ENCODE measurements at regions not wholly inside any gene's neighbourhood (a gene's known extent, or its start where the extent isn't known, plus 50 kb on each side); places are given as distances from the start of the nearest gene placed in this dataset.
"Not testable (repeated sequence)": the region's sequence is repeated elsewhere in the genome, so short reads cannot be mapped to it uniquely, and the experiment has no call there.

DNA sequence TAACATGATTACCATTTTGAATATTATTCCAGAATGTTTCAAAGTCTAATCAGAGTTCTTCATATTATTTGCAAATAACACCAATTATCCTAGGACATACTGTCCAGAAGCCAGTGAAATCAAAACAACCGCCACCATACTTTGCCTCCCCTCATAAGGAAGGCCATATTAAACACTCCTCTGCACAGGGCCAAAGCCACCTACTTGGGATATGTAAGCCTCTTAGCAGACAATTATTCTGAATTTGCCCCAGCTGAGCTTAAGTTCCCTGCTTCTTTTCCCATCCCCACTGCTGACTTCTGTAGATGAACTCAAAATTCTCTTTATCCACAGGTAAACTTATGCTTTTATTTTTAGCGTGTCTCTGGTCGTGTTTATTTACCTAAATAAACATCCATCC, 374.0 kb downstream of the KIF2B start:
- DNase-seq = no peak

DNA sequence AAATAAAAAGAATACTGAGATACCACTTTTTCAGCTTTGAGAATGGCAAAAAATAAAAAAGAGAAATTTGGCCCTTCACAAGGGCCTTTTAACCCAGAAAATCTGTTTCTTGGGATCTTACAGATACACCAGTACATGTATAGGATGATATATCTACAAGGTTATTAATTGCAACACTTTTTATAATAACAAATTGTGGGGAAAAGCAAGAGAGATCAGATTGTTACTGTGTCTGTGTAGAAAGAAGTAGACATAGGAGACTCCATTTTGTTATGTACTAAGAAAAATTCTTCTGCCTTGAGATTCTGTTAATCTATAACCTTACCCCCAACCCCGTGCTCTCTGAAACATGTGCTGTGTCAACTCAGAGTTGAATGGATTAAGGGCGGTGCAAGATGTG, 378.7 kb downstream of the KIF2B start:
- not testable (repeated sequence) for DNase-seq

DNA sequence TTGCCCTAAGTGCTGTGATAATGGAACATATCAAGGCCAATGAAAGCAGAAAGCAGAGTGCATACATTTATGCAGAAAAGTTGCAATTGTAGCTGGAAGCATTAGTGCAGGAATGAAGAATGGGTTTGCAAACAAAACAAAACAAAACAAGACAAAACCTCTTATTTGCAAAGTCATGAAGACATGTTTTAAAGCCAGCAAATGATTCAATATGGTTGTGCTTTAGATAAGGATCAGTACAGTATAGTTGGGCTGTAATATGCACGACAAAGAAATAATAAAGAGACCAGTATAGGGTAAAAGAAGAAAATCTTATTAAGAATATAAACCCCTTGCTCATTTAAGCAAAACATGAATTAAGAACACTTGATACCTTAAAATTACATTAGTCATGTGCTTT, 398.1 kb downstream of the KIF2B start:
- no peak for DNase-seq

DNA sequence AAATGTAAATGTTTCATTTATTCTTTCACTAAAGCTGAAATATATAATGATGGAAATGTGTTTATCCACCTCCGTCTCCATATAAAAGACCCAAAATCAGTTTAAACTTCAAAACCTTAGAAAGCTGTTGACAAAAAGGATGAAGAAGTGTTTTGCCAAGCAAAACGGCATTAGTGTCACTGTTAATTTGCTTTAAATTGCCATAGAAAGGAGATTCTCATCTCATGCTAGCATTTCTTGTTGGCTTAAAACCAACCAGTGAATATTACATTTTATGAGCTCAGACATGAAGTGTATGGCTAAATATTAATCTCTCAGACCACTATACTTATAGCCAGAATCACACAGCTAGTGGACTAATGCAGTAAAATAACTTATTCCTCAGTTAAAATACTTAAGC, 398.8 kb downstream of the KIF2B start:
- DNase-seq = no peak

DNA sequence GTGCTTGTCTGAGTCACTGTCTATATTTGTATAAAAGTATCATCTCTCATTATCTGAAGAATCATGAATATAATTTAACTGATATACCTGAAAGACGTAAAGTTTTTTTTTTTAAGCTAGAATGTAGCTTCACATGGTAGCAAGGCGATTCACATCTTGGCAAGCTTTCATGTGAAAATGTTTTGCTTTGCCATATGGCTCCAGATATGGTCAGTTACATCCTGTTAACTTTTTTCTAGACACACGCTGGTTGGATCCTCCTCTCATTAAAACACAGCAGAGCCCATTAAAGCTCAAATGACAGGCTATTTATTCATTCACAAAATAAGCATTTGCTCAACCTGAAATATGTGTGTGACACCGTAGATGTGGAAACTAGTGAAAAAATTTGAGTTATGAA, 412.8 kb downstream of the KIF2B start:
- DNase-seq = no peak

DNA sequence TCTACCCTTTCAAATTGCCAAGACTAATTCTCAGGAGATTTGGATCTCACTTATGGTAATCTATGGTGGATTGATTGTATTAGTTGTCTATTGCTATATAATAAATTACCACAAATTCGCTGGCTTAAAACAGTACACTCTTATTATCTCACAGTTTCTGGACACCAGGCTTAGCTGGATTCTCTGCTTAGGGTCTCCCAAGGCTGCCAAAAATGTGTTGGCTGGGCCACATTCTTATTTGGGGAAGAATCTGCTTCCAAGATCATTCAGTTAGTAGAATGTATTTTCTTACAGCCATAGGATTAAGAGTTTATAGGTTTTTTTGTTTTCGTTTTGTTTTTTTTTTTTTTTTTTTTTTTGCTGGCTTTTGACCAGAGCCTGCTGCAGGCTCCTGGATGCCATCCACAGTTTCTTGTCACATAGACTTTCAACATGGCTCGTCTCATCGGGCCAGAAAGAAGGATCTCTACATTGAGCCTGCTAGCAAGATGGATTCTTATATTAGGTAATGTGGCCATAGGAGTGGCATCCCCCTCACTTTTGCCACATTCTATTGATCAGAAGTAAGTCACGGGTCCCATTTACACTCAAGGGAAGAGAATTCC, 415.3 kb downstream of the KIF2B start:
- DNase-seq = no peak

DNA sequence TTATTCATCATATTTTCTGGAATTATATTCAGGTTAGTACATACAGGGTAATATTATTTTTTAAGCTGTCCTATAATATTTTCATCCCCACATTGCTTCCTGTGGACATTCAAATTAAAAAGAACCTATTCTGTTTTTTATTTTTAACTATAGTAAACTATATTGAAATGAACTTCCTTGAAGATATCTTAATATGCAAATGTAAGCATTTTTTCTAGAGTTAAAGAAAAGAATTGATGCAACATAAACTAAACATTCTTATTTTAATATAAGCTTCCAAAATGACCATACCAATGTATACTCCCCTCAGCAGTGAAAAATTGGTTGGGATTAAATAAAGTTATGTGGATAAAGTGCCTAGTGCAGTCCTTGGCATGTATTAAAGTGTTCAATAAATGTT, 416.6 kb downstream of the KIF2B start:
- DNase-seq = no peak

DNA sequence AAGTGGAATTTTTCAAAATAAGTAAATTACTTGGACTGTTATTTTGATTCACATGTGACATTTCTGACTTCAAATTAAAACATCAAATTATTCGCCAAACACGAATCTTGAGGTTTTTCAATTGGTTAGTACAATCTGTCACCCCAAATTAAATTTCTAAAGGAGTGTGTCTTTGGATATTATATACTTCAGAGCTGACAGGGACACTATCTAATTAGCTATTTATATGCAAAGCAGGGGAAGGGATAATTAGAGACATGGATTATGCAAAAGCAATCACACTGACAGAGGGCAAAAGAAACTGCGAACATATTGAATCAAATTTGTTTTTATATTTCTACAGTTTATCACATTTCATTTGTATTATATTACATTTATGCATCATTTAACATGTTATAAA, 433.0 kb downstream of the KIF2B start:
- no peak for DNase-seq

DNA sequence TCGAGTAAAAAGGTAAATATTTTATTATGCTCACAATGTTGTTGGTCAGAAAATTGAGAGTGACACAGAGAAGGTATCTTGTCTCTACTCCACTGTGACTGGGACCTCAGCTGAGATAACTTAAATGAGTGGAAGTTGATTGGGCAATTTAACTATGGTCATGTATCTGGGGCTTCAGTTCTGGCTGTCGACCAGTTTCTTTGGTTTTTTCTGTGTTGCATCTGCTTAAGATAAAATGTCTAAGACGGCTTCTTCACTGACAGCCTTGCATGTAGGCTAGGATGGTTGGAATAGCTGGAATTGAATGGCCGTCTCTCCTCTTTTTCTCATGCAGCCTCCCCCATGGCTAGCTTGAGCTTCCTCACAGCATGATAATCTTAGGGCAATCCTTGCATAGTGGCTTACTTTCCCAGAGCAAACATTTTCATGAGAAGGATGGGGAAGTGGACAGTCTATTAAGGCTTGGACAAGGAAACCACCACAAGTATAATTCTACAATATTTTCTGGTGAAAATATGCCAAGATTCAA, 433.7 kb downstream of the KIF2B start:
- DNase-seq = no peak

DNA sequence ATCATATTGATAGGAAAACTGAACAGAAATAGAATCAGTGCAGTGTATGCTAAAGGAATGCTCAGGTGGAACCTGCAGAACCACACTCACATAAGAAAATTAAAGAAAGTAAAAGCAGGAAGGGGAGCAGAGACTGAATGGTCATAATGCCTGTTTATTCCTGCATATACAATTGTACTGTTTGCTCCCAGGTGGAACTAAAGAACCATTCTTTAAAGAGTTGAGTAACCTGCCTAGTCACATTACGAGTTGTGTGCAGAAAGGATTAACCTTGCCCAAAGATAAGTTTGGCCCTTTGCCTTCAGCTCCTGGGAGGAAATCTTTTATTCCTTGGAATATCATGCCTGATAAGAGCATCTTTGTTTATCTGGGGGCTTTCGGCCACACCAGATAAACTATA, 434.7 kb downstream of the KIF2B start:
- no peak for DNase-seq

DNA sequence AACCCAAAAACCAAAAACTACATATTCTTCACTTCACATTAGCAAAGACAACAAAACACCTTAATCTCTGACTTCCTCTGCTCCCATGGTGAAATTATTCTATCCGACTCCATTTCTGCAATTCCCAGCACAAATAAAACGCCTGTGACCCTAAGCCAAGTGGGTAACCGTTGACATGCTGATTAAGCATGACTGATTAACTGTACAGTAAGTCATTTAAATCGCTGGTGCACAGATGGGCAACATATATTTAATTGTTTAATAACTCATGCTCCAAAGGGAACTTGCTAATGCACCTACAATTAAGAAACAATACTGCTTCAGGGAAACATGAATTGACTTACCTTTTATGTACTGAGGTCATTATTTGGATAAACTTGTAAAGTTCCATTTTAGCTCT, 436.7 kb downstream of the KIF2B start:
- DNase-seq = no peak

DNA sequence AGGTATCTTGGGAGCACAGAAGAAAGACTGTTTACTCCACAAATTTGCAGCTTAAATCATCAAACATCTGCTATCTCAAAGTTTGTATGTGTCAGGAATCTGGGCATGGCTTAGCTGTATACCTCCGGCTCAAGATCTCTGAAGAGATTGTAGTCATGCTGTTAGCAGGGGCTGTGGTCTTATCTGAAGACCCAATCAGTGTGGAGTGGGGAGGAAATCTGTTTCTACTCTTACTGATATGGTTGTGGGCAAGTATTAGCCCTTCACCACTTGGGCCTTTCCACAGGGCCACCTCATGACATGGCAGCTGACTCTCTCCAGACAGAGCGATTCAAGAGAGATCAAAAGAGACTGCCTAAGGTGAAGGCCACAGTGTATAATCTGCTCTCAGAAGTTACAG, 438.7 kb downstream of the KIF2B start:
- no peak for DNase-seq

DNA sequence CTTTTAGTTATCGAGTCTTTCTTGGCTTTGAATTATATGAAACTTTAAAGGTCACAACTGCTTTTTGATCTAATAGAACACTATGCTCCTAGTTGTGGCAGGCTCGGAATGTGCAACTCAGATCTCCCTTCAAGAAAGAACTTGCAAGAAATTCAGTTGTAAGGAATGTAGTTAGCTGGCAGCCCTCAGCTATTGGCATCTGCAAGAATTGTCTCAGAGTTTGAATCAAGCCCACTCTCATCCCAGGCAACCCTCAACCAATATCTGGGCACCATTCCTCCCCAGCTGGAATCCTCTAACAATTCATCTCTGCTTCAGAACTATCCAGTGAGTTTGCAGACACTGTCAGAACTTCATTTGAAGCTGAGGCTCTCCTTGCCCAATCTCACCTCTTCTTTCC, 447.2 kb downstream of the KIF2B start:
- DNase-seq = no peak

DNA sequence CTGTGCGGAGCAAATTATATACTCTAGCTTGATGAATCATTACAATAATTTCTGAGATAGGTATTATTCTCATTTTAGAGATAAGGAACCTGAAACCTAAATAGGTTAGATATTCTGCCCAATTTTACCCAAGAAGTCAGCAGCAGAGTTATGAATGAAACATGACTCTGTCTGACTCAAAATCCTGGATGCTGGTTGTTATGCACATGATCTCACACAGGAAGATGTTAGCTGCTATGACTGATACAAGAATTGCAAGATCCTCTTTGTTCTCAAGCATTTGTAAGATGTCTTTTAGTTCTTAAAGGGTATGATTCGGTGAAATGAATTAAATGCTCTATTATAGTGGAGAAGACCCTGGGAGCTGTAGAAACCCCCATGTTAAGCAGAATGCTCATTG, 447.8 kb downstream of the KIF2B start:
- DNase-seq = no peak

DNA sequence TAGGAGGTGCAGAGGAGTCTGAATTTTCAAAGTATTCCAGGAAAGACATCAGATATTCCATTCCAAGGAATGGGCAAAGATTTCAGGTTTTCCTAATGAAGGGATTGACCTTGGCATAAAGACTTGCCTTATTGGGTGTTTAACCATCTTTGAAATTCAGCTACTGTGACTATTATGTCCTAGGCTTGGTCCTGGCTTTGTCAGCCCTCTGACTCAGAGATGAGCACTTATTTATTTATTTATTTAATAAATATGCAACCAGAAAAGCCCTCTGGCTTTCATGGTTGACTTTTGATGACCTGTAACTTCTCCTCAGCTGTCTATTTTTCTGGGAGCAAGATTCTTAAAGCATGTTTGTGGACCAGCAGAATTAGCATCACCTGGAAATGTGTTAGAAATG, 455.1 kb downstream of the KIF2B start:
- no peak for DNase-seq

DNA sequence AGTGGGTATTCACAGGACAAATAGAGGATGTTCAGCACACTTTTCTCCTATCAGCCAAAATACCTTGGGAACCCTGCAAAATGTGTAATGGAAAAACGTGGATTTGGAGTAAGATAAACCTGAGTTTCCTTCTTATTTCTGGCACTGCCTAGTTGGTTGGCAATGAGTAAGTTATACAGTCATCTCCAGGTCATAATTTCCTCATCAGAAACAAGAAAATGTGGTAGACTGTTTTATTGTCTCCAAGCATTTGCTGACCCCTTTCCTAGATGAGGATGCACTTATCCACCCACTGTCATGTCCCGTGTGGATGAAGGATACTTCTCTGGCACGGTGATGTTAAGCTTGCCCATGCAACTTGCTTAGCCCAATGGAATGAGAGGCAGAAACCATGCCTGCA, 458.0 kb downstream of the KIF2B start:
- no peak for DNase-seq

DNA sequence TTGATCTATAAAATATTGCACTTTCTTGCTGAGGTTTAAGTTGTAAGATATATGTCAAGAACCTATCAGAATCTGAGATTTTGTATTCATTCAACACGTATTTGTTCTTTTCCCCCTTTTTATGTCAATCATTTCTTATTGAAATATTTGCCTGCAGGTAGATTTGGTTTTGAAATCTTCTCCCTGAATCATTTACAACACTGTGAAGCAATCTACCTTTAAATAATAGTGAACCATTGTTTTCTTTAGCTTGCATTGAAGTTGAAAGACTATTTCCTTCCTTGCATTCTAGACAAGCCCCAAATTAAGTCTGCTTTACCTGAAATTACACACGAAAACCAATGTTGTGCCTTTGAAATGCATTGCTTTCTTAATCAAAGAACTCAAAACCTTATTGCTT, 460.2 kb downstream of the KIF2B start:
- no peak for DNase-seq

DNA sequence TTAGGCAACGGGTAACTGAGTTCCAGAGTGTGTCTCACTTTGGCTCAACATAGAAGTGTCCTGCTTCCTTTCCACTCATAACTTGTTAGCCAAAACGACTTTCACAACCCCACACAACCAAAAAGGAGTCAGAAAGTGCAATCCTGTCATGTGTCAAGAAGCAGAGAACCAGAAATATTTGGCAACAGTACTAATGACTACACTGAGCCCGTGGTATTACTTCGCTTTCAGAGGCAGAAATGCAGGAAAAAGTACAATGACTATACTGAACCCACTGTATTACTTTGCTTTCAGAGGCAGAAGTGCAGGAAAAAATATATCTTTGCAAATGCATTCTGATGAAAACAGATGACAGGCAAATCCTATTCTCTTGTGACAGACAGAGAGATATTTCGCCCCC, 484.6 kb downstream of the KIF2B start:
- no peak for DNase-seq

DNA sequence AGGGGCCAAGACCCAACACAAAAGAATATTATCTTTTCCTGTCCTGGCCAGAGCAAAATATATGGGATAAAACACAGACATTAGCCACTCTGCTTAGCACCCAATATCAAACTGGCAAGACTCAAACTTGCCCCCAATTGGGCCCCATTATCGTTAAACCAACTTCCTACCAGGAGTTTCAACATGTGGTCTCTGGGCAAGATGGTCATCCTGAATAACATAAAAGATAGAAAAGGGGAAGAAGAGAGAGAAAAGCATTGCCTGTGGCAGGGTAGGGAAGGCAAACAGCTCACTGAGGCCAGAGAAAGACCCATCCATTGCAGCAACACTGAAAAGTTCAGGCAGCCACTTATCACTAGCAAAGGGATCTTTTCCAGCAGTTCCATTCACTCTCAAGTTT, 502.1 kb downstream of the KIF2B start:
- no peak for DNase-seq

DNA sequence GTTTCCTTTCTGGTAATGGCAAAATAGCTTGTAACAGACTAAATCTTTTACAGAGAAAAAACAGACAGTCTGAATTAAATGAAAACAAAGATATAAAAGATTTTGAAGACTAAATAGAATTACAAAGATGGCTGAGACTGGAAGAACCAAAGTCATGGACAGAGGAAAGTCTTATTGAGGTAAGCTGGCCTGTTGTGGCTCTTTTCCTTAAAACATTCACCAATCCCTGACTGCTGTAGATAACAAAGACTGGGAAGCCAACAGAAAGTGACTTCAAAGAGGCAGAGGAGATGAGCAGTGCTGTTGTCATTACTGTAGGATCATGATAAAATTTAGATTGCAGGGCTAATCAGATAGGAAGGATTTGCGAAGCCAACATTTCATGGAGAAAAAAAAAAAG, 517.0 kb downstream of the KIF2B start:
- no peak for DNase-seq

DNA sequence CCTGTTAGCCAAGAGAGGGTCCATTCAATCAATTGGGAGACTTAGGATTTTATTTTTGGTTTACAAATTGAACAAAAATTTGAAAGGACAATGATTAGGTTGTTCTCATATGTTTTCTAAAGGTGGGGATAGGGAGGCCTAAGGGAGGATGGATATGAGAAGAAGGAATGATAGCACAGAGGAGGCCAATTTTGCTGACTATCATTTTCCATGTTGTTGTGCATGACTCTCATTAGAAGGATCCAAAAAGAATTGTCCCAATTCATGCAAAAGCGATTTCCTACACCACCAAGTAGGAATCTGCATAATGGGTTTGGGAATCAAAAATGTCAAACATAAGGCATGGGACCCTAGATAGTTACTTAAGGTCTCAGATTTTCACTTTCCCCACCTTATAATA, 524.8 kb downstream of the KIF2B start:
- no peak for DNase-seq

DNA sequence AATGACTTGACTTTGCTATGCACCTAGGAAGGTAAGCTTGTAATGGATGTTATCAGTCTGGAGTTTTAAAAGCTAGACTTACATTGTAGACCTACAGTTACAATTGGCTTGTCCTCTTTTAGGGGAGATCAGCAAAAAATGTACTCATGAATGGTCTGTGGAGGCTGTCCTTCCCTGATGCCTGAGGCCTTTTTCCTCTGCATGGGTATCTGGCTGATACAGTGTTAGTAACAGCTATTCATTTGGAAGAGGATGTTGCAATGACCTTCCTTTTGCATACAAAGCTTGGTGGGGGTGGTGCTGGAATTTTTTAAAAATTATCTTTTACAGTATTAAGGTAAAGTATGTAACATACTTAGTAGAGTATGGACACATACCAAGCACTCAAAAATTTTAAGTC, 525.5 kb downstream of the KIF2B start:
- no peak for DNase-seq

DNA sequence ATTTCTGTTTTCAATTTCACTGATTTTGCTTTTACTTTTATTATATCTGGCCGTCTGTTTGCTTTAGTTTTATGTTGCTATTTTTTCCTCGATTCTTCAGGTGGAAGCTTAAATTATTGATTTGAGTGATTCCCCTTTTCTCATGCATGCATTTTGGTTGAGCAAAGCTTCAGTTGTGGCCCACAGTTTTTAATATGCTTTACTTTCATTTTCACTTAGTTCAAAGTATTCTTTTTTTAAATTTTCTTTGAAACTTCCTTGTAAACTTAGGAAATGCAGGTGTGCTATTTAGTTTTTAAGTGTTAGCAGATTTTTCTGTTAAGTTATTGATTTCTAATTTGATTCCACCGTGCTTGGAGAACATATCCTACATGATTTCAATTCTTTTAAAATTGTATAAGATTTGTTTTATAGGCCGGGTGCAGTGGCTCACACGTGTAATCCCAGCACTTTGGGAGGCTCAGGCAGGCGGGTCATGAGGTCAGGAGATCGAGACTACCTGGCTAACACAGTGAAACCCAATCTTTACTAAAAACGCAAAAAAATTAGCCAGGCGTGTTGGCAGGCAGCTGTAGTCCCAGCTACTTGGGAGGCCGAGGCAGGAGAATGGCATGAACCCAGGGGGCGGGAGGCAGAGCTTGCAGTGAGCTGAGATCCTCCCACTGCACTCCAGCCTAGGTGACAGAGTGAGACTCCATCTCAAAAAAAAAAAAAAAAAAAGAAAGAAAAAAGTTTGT, 531.2 kb downstream of the KIF2B start:
- no peak for DNase-seq

DNA sequence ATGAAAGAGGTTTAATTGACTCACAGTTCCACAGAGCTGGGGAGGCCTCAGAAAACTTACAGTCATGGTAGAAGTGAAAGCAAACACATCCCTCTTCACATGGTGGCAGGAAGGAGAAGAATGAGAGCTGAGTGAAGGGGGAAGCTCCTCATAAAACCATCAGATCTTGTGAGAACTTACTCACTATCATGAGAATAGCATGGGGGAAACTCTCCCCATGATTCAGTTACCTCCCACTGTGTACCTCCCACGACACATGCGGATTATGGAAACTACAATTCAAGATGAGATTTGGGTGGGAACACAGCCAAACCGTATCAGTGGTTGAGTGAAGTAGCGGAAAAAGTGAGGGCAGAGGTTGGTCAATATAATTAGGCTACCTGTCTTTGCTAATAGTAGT, 538.3 kb downstream of the KIF2B start:
- DNase-seq = not testable (repeated sequence)

DNA sequence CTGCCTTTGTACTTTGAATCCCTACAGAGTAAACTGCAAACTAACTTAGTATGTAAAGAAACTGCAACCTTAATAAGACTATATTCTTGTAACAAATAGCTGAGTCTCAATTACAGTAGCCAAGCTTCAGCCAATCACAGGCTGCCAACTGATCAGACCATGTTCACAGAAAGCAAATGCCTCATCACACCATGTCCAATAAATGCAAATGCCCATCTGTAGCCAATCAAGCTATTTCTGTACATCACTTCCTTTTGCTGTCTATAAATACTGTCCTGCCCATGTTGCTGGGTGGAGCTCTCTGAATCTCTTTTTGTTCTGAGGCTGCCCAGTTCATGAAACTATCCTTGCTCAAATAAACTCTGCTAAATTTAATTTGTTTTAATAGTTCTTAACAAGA, 531.7 kb upstream of the TOM1L1 start:
- DNase-seq = no peak
